ENCODE measurements at regions not wholly inside any gene's neighbourhood (a gene's known extent, or its start where the extent isn't known, plus 50 kb on each side); places are given as distances from the start of the nearest gene placed in this dataset.

DNA sequence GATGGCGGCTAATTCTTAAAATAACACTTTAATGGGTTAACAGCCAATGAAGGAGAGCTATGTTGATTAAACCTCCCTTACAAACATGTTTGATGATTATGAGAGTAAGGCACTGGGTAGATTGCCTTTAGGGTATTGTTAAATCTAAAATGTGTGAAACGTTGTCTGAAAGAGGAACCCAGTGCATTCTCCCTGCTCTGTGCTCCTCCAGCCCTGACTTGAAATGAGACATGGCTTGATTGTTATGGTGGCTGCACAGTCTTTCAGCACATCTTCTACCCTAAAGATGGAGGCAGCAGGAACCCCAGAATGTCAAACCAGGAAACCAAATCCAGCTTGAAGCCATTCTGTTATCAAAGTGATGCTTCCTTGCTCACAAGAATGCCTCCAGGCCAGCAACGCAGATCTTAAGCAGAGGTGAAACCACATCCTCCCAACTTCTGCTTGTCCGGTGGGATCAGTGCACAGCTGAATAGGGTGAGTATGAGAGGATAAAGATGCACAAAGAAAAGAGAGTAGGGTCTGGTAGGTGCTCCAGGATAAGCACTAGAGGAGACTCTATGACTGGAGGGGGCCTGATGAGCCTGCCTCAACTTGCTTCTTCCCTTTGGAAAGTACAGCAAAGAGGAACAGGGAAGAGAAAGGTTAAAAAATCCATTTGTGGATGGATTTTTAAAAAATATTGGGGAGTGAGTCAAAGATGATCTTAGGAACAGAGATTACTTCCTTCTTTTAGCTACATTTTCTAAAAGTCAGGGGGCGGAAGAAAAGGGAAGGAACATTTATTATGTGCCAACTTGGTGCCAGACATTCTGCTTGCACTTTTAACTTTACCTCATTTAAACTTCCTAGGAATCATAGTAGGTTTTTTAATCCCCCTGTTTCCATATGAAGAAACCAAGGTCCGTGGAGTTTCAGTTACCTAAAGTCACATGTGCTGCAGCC lies 523.0 kb downstream of the TXNL1 start:
- DNase-seq: no peak

GRCh38 chr18:56112984-56113383 lies 525.0 kb upstream of the TCF4 start:
- DNase-seq: no peak

DNA sequence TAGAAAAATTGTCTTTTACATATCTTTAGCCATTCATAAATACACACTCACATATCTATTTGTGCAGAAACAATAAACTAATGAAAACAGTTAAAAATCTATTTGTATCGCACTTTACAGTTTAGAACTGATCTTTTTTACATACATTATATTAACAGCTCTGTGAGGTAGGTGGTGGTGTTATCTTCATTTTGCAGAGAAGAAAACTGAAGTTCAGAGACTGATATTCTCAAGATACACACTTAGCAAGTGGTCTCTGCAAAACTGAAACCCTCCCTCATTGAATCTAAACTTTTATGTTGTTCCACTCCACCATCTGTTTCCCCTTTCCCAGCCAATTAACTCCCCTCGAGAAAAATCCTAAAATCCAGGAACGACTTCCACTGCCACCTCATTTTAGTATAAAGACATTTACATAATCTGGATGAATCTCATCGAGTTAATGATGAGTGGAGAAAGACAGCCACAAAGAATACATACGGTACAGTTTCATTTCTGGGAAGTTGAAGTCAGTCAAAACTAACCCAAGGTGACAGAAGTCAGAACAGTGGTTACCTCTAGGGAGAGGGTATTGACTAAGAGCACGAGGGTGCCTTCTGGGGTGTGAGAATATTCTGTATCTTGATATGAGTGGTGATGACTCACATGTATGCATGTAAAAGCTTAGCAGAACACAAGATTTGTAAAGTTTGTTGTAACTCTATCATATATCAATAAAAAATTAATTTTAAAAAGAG lies 524.2 kb upstream of the TCF4 start:
- DNase-seq: no peak

DNA sequence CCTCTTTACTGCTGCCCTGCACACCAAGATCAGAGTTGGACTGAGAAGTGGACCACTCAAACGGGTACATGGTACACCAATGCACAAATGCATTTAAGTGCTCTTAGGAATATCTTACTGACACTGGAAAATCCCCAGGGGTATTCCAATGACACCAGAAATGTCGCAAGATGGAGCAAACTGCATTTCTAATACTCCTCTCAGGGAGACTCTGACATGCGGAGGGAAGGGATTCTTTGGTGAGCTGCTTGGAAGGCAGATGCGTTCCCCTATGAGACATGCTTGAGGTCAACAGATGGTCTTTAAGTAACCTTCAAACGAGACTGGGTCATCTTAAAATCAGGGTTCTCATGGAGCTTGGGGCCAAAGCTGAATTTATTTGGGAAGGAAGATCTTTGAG lies 521.8 kb upstream of the TCF4 start:
- DNase-seq: no peak

- DNase-seq: no peak
These were observed 520.7 kb upstream of the TCF4 start for GRCh38 chr18:56108478-56109367.

GRCh38 chr18:56107821-56108477 lies 520.0 kb upstream of the TCF4 start:
- peak; percentile 97 for DNase-seq

DNA sequence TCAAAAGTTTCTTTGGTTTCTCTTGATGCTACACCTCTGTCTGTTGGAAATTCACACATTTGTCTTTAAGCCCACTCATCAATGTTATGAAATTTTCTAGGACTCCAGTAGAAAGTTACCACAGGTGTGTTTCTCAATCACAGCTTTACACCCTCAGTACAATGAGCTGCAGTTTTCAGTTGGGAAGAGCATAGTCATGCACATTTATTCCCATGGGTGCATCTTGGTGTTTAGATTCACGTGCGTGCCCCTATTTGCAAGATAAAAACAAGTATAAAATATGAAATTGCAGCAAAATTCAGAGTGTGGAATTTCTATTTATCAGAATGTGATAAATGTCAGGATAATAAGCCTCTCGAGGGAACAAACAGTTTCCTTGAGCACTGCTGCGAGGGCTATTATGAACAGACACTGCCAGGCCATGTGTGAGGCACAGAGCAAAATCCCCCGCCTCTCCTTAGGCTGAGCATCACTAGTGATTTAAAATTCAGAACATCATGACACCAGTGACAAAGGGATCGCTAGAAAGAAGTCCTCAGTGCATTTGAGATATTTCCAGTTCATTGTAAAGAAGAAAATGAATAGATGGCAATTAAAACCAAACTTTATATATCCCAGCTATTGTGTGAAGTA lies 512.2 kb upstream of the TCF4 start:
- no peak for DNase-seq

DNA sequence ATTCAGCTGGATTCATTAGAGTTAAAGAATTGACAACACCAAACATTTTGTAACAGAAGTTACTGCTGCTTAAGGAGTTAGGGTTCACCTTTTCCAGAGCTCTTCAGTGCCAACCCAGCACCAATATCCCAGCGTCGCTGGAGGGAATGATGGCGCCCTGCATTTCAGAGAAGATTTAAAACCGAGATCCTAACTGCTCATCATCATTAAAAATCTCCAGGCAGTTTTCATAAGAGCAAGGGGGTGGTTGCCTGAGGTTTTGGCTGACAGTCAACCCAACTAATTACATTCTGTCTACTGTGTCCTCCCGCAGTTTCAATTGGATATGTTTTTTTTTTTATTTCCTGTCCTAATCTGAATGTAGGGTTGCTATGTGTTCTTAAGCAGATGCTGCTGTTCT lies 509.6 kb upstream of the TCF4 start:
- DNase-seq: no peak

DNA sequence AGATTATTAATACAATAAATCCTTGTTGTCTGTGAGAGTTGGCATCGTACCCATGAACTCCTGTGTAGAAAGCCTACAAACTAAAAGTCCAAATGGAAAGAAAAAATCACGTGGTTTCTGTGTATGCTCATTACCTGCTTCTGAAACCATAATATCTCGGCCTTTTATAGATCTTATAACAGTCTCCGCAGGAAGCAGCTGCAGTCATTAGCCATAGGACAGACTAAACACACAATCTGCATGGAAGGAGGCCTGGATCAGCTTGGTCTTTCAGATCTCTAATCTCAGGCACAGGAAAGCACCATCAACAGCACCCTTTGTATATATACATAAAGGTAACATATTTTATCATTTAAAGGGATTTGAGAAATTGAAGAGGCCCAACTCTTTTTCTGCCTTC lies 508.9 kb upstream of the TCF4 start:
- no peak for DNase-seq

- DNase-seq: no peak
These were observed 501.7 kb upstream of the TCF4 start for GRCh38 chr18:56089612-56090258.

- no peak for DNase-seq
These were observed 498.8 kb upstream of the TCF4 start for GRCh38 chr18:56086786-56087185.

DNA sequence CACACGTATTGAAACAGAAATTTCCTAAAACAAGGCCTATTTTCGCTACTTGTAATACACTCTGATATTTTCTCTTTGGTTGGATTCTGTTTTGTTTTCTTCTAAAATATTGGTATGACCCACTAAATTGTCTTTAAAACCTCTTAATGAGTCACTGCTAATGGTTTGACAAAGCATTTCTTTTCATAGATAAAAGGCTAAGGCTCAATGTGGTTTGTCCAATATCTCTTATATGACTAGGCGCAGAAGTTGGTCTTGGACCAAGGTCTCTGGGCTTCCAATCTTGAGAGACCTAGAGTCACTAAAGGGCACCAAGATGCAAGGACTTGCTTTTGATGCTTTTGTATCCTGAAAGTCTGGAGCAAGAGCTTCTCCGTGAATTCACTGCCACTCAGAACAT lies 498.2 kb upstream of the TCF4 start:
- DNase-seq: no peak

DNA sequence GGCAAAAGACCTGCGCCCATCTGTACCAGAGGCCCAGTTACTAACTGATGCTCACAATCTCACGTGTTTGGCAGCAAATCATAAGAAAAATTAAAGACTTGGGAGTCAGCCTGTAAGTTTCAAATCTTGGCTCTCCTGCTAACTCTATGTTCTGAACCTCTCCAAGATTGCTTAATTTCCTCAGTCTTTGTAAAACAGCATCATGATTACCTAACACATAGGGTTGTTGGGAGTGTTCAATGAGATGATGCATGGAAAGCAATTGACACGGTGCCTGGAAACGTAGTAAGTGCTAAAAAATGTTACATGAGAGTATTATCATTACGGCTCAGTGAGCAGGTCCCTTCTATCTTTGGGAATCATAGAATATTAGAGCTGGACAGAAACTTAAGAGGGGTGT lies 497.6 kb upstream of the TCF4 start:
- no peak for DNase-seq

DNA sequence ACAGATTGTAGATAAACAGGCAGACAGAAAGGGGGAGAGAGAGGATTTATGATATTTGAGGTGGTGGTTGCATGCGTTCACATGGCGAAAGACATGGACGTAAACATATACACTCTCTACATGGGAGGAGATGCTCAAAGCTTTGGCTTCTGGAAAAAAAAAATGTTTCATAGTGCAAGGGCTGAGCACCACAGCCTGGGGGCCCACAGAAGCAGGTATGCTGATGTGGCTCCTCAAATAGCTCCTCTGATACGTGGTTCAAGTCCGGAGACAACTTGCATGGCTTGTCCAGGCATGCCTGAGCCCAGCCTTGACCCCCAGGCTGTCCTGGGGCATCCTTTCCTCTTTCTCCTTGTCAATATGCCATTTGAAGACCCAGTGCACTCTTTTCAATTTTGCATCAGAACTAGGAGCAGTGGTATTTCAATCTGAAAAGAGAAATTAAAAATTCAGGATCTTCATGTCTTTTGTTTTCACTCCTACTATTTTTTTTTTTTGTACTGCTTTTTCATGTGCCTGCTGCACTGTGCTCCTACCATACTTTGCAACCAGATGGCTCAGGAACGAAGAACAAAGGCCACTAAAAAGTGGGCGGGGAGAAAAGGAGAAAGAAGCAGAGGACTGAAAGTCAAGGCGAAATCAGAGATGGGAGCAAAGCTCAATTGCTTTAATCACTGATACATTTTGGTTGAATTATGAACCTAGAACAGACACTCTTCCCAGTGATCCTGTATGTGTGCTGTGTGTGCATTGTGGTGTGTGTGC lies 495.7 kb upstream of the TCF4 start:
- DNase-seq: no peak

DNA sequence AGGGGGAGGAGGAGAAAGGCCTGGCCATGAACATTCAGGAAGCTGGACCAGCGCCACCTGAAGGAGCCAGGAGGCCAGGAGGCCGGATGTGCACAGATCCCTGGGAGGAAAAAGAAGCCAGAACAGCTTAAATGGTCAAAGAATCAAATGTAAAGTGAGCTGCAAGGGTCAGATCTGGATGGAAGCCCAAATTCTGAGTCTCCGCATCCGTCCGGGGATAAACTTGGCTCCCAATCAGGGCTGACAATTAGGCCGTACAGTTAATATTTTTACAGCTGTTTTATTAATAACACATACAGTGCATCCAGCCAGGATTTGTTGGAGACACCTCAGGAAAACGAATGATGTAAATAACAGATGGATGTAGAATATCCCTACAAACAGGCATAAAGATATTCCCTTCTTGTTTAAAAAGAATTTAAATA lies 495.1 kb upstream of the TCF4 start:
- DNase-seq: no peak

DNA sequence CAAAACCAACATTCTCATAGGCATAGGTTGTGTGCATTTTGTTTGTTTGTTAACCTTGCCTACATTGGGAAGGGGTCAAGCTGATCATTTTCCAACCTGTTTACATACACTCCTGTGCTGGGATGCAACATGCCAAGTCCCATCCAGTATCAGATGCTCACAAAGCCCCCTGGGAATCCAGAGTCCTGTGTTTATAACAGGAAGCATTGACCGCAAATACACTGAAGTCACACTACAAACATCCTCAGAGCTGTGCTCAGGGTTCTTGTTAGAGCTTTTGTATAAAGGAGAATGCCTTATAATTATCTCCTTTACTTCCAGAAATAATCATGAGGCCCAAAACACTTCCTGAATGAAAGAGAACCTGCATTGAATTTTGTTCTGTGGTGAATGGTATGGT lies 488.7 kb upstream of the TCF4 start:
- DNase-seq: no peak

- no peak for DNase-seq
These were observed 480.7 kb upstream of the TCF4 start for GRCh38 chr18:56068701-56069100.

- no peak for DNase-seq
These were observed 480.1 kb upstream of the TCF4 start for GRCh38 chr18:56067969-56068671.

- no peak for DNase-seq
These were observed 479.4 kb upstream of the TCF4 start for GRCh38 chr18:56067214-56067894.
